NCI-H446 treated with DMSO at 0.1 percent for 48 hours (cell line): ENCODE measurements at regions not wholly inside any gene's neighbourhood (a gene's known extent, or its start where the extent isn't known, plus 50 kb on each side); places are given as distances from the start of the nearest gene placed in this dataset.
"Not testable (repeated sequence)": the region's sequence is repeated elsewhere in the genome, so short reads cannot be mapped to it uniquely, and the experiment has no call there.

Experiments used
- DNase-seq: peaks from one replicate; lab custom pipeline; 2025; lab: John Stamatoyannopoulos, UW

DNA sequence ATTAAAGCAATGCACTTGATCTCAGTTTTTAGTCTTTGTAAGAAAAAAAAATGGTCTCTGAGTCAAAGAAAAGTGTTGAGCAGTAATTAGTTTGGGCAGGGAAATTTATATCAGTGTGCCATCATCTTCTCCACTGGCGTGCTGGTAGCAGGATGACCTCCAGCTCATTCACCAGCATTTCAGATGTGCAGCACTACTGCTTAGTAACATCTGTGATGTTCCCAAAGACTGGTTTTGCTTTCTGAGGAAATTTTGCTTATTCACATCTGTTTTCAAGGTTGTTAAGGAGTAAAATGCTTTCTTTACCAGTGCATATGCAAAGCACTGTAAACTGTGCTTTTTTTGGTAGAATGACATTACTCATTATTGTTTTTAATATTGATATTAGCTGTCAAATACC is 540.4 kb downstream of the TRAM1L1 start:
- DNase-seq, result no peak

DNA sequence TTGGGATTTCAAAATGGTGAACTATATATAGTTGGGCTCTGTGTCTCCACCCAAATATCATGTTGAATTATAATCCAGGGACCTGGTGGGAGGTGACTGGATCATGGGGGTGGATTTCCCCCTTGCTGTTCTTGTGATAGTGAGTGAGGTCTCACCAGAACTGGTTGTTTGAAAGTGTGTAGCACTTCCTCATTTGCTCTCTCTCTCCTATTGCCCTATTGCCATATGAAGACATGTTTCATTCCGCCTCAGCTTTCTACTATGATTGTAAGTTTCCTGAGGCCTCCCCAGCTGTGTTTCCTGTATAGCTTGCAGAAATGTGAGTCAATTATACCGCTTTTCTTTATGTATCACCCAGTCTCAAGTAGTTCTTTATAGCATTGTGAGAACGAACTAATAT is 545.6 kb downstream of the TRAM1L1 start:
- DNase-seq, result no peak

DNA sequence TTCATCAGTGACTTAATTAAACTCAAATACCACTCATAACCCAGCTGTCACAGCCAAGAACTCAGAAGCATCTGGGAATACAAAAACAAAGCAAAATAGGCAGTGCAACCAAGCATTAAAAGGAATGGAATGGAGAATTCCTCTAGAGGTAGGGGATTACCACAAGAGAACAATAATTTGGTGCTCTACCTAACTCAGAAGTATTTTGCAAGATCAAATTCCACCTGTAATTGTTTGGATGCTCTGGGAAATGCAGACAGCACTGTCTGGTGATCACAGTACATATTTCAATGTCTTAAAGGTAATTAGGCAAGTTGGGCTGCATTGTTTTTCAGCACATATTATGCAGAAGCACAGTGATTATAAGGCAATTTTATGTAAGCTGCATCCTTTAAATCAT is 547.5 kb downstream of the TRAM1L1 start:
- DNase-seq, result no peak

DNA sequence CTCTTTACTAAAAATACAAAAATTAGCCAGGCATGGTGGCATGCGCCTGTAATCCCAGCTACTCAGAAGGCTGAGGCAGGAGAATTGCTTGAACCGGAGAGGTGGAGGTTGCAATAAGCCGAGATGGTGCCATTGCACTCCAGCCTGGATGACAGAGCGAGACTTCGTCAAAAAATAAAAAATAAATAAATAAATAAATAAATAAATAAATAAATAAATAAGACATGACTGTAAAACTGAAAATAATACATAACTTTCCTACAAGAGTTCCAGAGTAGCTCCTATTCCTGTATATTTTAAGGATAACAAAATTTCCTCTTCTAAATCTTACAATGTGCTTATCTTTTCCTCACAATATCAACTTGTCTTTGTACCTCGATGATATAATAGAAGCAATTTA is 549.4 kb downstream of the TRAM1L1 start:
- DNase-seq, result not testable (repeated sequence)

DNA sequence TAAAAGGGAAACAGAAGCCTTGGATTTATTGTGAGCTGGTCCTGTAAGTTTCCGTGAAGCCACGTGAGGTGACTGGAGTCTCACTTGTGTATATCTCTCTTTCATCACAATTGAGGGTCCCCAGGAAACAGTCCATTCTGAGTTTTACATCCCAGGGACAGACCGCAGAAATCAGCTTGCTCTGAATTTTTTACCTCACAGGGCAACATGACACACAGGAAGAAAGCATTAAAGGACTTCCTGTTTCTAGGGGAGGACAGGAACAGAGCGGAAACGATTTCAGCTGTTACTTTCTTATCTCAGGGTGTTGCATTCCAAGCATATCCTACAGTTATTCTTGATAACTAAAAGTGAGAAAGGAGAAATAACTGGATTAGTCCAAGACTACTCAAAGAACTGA is 553.5 kb downstream of the TRAM1L1 start:
- no peak for DNase-seq

DNA sequence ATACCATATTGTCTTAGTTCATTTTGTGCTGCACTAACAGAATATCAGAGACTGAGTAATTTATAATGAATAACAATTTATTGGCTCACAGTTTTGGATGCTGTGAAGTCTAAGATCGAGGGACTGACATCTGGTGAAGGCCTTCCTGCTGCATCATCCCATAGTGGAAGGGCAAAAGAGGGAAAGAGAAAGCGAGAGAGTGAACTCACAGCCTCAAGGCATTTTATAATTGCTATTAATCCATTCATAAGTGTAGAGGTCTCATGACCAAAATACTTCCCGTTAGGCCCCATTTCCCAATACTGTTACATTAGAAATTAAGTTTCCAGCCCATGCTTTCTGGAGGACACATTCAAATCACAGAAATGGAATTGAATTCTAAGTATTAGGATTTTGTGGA is 554.4 kb downstream of the TRAM1L1 start:
- DNase-seq, result no peak

DNA sequence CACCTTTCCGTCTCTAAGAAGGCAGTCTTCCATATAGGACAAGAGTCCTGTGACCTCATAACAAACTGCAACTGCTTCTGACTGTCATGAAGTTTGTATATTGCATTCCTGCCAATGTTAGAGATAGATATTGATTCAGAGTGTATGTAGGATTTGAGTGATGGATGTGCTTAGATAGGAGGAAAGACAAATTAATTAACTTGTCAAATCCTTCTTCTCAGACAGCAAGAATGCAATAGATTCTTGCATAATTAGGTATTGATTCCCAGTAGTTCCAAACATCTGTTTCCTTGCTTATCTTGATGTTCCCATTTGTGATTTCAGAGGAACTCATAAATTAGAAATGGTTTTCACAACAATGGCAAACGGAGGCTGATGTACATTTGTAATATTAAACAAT is 555.3 kb downstream of the TRAM1L1 start:
- DNase-seq, result no peak

DNA sequence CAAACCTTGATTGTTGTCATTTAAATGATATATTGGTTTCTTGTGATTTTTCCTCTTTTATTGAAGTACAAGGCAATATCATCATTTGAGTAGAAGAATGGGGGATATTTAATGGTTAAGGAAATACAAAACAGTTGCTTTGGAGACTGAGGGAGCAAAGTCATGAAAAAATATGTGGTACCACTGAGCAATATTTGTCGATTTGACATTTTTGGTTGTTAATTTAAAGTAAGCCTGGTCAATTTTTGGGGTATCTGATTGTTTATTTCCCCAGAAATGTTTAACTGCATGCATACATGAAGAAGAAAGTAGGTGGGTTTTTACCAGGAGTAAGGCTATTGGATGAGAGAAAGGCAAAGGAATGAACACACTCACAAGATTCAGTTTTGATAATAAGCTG is 556.2 kb downstream of the TRAM1L1 start:
- no peak for DNase-seq

DNA sequence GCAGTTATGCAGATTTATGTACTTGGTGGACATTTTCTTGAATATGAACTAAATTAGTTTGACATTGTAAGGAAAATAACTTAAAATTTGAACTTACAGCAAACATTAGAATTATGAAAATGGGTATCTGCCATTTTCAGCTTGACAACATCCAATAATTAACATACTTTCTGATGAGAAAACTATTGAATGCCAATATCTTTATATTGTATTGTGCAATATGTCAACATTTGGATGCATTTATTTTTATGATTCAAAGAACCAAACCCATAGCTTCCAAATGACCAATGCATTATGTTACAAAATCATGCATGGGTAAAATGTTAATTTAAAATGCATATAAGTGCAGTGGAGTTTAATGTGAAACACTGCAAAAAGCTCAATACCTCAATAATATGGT is 562.5 kb downstream of the TRAM1L1 start:
- no peak for DNase-seq

DNA sequence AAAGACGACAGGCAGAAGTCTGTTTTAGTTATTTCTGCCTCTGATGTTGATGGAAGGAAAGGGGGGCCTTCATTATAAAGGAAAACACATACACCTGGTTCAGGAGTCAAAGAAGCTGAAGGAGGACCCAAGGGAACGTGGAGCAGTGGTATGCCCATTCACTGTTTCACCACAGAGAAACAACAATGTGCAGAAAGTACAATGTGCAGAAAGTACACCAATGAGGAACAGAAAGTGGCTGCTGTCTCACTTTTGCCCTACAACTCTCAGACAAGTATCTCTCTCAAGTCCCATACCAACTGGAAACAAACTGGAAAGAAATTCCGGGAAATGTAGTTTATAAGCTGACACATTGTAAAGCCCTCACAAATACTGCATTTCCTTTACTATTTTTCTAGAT is 564.5 kb downstream of the TRAM1L1 start:
- DNase-seq, result no peak

DNA sequence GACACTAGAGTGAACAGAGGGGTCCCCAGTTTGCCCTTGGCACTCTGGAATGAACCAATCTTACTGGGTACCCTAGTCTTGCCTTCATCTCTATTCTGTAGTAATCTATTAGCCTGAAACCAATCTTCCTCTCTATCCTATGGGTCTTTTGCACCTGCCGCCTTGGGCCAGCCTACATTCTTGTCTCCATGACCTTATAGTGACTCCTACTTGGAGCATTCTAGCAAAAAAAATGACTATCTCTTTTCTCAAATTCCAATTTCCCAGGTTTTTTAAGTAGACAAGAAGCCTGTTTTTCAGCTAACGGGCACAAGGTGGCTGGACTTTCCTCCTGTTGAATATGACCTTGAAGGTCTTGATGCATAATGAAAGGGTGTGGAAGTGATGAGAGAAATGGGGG is 568.7 kb downstream of the TRAM1L1 start:
- no peak for DNase-seq

DNA sequence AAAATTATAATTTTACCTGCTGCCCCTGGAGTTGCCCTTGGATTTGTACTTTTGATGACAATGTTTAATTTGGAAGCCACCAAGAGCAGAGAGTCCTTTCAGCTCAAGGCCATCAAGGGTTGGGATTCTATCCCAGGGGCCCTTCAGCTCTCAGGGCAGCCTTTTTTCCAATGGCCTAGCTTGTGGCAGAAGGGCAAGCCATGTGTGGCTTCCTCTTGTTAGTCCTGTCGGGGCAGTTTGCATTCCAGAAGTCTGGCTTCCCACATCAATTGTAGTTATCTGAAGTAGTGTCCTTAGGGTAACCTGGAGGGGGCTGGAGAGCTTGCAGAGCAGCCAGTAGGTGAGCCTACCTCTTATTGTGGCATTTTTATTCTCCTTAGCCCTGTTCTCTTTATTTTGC is 569.4 kb downstream of the TRAM1L1 start:
- DNase-seq, result no peak

DNA sequence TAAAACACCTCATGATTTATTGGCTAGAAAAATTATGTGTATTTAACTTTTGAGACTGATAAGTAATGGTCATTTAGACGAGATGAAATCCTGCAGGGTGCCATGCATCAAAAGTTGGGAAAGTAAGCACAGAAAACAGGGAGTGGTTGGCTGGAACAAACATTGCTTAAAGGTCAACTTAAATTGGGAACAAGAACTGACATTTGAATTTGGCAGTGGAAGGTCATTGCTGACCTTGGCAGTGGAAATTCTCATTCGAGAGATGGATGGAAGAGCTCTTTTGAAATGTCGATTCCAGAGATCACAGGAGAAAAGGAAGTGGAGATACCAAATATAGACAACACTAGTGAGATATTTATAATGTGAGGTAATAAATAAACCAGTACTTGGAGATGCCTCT is 572.8 kb downstream of the TRAM1L1 start:
- no peak for DNase-seq

DNA sequence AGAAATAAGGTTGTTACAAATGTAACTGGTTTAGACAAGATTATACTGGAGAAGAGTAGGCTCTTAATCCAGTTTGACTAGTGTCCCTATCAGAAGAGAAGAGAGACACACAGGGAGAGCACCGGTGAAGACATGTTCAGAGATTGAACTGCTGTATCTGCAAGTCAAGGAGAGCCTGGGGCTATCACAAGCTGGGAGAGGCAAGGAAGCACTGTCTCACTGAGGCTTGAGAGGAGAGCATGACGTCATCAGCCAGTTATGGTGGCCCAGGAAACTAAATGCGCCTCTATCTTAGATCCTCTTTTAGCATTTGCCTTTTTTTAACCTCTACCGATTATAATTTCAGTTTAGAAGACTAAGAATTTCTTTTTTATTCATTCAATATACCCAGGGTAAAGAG is 583.4 kb downstream of the TRAM1L1 start:
- DNase-seq, result no peak

DNA sequence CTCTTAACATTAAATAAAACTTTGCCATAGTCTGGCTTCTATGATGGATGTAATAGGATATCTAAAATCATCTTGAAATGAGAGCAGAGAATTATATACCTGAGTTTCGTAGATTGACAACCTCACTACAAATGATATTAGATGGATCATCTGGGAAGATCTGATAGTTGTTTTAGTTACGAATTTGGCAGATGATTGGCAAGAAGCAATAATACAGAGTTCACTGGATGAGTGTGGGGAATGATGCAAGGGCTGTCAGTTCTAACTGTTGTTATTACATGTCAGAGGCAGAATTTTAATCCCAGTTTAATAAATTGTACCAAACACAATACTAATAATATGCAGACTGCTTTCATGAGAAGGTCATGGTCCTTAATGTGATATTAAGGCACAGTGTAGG is 585.2 kb downstream of the TRAM1L1 start:
- DNase-seq, result no peak

DNA sequence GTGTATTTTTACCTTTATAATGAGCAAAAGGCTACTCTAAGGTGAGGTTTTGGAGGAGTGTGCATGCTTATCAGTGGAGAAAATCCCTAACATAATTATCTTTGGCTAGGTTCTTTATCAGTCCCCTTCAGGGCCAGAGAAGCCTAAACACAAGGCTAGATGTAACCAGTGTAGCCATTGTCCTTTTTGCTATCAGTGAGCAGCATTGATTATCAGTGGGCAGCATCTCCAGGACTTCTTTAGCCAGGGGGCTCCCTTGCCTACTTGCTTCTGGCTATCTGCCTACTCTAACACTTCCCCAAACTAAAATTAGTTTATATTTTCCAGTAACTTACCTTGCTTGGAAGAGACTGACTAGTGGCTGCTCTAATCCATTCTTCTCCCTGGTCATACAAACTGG is 595.6 kb downstream of the TRAM1L1 start:
- no peak for DNase-seq

DNA sequence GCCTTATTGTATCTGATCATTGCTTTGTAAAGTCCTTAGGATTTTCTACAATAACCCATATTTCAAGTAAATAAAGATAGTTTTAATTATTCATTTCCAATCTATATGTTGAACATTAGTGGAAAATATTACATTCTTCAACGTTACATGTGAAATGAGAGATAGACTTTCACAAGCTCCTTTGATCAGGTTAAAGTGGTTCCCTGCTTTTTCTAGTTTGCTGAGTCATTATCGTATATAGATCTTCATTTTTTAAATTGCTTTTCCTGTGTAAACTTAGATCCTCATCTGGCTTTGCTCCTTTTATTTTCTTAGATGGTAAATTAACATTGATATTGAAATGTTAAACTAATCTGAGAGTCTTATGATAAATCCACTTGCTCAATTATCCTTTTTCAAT is 599.0 kb downstream of the TRAM1L1 start:
- no peak for DNase-seq

DNA sequence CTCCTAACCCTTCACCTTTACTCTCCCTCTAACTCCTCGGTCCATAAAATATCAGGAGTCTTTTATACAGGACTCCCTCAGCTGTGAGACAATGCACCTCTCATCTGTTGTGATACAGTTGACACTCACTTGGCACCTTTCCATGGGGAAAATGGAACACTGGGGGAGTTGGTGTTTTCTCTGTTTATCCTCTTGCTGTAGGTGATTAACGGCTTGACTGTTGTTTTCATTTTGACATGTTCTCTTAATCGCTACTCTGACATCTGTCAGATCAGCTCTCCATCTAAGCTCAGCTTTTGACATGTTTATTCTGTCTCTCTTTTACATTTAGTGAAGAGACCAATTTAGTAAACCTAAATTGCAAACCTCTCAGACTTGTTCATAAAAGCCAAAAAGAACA is 604.8 kb downstream of the TRAM1L1 start:
- DNase-seq, result peak; percentile 94

DNA sequence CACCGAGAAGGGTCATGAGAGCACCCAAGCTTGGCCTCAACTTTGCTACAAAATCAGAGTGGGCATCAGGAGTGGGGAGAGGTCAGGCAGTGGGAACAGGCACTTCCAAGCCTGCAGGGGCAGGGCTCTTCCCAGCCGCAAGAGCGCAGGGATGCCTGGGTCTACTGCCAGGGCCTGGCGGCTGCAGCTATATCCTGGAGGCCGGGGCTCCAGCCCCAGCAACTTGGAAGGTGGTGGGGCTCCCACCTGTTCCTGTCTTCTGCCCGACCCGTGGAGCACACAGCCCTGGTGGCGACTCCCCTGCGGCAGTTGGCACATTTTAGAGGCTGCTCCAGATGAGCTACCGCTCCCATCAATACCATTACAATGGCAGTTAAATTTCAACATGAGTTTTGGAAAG is 607.0 kb downstream of the TRAM1L1 start:
- DNase-seq, result no peak

DNA sequence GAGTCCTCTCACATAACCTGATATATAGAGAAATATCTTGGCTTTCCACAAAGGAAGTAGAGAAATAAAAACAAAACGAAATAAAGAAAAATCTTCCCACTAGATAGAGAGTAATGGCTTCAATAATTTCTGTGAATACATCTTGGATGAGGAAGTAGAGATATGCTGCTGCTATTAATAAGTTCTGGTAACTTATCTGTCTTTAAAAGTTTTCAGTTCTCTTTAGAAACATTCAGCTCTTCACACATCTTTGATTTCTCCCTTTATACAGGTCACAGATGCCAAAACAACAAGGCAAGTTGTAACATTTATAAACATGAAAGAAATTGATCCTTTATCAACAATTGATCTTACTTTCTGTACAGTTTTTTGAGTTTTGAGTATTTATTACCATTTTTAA is 615.8 kb downstream of the TRAM1L1 start:
- no peak for DNase-seq

DNA sequence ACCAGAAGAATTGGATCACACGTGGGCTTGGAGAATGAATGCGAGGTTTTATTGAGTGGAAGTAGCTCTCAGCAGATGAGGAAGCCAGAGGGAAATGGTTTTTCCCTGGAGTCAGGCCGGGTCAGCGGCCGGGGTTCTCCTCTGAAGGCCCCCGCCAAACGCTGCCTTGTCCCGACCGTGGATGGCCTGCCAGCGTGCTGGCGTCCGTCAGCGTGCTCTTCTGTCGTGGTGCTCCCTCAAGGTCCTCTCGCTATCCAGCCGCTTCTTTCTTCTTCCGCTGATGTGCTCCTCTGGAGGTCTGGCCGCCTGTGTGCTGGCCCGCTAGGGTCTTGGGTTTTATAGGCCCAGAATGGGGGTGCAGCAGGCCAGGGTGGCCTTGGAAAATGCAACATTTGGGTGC is 632.2 kb downstream of the TRAM1L1 start:
- DNase-seq, result peak; percentile 91

DNA sequence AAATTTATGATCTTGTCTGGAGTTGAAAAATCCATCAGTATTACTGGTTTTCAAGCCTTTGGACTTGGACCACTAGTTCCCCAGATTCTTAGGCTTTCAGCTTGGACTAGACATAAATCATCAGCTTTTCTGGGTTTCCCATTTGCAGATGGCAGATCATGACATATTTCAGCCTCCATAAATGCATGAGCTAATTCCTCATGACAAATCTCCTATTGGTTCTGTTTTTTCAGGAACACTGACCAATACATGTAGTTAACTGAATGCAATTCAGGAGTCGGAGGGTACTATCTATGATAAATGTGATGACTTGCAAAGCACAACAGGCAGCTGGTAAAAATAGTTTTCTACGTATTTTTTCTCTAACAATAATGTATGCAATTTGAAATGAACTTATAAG is 635.6 kb downstream of the TRAM1L1 start:
- DNase-seq, result peak; percentile 97

DNA sequence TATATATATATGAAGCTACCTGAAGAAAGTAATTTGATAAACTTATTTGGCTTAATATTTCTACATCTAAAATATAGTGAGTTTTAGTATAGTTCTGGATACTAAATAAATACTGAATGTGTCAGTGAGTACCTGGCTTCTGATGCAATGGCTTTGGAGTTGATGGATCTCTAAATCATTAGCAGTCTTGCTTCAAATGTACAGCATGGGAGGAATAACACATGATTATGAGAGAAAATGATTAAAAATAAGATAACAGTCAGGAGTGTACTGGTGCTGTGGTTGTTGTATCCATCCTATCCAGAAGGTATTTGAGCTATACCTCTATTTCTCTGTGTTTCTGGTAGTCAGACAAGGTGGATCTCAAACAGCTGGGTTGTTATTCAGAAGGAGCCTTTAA is 641.3 kb downstream of the TRAM1L1 start:
- no peak for DNase-seq

DNA sequence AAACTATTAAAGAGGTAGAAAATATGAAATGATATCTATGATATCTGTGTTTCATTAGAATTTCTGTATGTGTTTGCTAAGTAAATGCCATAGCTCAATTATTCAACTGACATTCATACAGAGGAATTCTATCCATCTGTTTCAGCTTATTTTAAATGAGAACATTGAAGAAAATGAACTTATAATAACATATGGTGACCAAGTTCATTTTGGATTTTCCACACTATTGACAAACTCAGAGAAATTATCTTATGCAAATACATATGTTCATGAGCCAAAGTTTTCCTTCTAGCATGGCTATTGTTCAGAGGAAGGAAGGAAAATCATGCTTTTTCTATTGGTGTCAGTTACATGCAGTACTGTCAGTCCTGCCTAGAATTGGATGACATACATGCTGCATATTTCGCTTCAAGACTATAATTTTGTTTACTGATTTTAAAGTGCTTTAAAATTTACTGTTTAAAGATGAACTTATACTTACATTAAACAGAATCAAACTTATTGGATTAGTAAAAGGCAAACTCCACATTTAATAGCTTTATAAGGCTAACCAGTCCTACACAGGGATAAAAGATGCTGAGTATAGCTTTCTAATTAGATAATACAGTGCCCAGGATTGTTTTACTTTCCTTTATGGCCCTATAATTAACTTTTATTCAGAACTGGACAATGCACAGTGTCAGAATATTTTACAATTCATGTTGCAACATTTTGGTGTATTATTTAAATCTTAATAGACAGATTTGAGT is 646.2 kb downstream of the TRAM1L1 start:
- peak; percentile 90 for DNase-seq

DNA sequence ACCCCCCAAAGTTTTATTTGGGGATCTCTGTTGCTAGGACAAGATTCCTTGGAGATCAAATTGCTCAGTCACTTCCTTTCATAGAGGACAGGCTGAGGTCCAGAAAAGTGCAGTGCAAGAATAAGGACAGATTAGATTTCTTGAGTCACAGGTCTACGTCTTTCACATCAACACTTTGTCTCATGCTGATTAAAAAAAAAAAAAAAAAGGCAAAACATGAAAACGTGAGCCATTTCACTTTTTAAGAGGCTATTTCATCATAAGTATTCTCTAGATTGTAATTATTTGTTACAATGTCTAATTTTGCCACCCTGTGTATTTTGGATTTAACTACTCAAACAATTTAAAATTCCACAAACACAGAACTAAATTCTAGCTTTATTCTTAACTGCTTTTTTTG is 647.0 kb downstream of the TRAM1L1 start:
- DNase-seq, result no peak
